Mononuclear cell (primary cell): ENCODE measurements at regions not wholly inside any gene's neighbourhood (a gene's known extent, or its start where the extent isn't known, plus 50 kb on each side); places are given as distances from the start of the nearest gene placed in this dataset.
"Not testable (repeated sequence)": the region's sequence is repeated elsewhere in the genome, so short reads cannot be mapped to it uniquely, and the experiment has no call there.

Experiments used
- H3K27me3 ChIP-seq: 2 replicates; pipeline ENCODE4 v1.6.0; 2011; ENCODE audit warnings: low read length, control low read depth; ENCODE audit not compliant: insufficient read depth
- H3K4me1 ChIP-seq: 2 replicates; pipeline ENCODE4 v1.5.1; 2011; ENCODE audit warnings: mild to moderate bottlenecking, low read length, control low read depth; ENCODE audit not compliant: insufficient read depth
- H3K4me3 ChIP-seq: 2 replicates; pipeline ENCODE4 v1.5.1; 2011; ENCODE audit warnings: mild to moderate bottlenecking, low read length, moderate library complexity
- H3K9me3 ChIP-seq: 2 replicates; pipeline ENCODE4 v1.5.1; 2011; ENCODE audit warnings: low read depth, mild to moderate bottlenecking, control low read depth, low read length

DNA sequence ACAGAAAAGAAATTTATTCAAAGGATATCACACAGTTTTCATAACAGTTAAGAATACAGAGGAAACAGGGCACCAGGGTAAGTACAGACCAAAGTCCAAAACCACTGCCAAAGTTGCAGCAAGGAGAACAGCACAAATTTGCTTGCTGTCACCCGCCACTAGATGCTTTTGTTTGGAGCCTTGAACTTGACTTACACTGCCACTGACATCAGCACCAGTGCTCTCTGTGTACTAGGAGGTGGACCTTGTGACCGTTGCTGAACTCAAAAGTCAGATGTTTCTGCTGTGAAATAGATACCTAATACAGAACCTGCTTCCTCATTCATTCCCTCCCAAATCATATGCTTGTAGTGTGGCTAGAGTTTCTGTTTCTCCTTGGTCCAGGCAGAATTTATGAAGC is 578.3 kb upstream of the TMEFF2 start:
- Histone ChIP-seq H3K27me3 (no peaks in the 10 kb centered on the region), H3K9me3 (no peaks in the 10 kb centered on the region), H3K4me3 (no peak overlapping the region), H3K4me1 (no peaks in the 10 kb centered on the region)

DNA sequence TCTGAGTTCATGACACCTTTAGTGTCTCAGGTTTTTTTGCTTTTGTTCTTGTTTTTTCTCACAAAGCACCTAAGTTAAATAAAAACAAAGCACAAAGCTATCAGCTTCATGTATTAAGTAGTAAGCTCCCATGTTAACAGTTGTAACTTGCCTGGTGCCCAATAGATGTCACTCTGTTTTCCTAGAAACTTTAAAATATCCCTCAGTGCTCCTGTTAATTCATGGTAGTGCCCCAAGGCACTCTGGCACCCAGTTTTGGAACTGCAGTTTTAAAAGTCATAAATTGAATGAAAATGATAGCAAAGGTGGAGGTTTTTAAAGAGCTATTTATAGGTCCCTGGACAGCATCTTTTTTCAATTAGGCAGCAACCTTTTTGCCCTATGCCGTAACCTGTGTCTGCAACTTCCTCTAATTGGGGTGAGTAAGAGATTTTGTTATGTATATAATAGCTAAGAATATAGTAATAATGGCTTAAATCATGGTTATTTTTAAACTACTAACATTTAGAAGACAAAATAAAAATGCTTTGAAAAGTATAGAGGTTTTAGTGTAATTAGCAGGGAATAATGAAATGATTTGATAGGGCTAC is 555.0 kb upstream of the TMEFF2 start:
- Histone ChIP-seq H3K27me3 (no peaks in the 10 kb centered on the region), H3K4me1 (no peaks in the 10 kb centered on the region), H3K9me3 (no peaks in the 10 kb centered on the region), H3K4me3 (no peak overlapping the region)

DNA sequence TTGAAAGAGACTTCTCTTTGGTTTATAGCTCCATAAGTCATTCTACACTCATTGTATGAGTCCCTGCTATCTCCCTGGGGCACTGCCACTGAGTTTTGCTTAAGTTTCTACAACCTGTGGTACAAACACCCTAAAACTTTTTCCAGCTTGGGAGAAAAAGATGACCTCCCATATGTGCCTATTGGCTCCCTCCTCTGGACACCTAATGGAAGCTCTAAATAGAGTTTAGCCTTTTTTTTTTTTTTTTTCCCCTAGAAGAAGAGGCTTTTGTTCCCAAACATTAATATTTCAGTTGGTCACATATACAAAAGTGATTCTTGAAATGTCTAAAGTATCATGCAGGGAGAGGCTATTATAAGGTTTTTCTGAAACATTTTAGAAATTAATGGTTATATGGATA is 547.2 kb upstream of the TMEFF2 start:
- H3K4me3 ChIP-seq = no peak overlapping the region
- H3K4me1 ChIP-seq = no peaks in the 10 kb centered on the region
- no peaks in the 10 kb centered on the region for H3K27me3 ChIP-seq
- peaks cover 13% of the 10 kb centered on the region for H3K9me3 ChIP-seq

DNA sequence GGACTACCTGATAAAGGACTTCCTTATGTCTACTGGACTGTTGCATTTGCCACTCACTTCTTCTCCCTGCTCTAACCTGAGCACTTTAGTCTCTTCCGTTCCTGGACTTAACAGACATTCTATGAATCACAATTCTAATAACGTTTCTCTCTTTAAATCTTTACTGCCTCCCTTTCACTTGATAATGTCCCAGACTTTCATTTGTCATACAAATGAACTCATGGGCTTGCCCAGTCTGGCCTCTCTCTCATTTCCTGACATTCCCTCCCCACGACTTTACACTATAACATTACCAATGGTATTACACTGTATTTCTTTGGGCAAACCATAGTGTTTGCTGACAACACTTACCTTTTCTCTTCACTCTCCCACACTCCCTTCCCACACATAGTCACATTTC is 540.7 kb upstream of the TMEFF2 start:
- H3K4me1 ChIP-seq = no peaks in the 10 kb centered on the region
- H3K9me3 ChIP-seq = peaks cover 9% of the 10 kb centered on the region
- no peaks in the 10 kb centered on the region for H3K27me3 ChIP-seq
- H3K4me3 ChIP-seq = no peak overlapping the region

DNA sequence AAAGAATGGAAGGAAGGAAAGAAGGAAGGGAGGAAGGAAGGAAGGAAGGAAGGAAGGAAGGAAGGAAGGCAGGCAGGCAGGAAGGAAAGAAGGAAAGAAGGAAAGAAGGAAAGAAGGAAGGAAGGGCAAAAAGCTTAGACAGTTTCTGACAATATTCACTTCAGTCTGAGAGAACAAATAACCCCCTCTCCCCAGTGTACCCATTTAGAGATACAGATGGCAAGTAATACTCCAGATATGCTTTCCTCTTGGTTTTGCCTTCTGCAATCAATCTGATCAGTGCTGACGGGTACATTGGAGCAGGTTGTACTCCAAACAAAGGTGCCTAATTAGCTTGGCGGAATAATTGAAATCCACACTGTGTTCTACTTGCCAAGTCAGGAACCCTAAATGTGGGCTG is 534.6 kb upstream of the TMEFF2 start:
- Histone ChIP-seq H3K4me3 (no peak overlapping the region), H3K4me1 (no peaks in the 10 kb centered on the region), H3K27me3 (no peaks in the 10 kb centered on the region), H3K9me3 (no peaks in the 10 kb centered on the region)

- Histone ChIP-seq H3K4me3 (no peak overlapping the region), H3K27me3 (no peaks in the 10 kb centered on the region), H3K9me3 (no peaks in the 10 kb centered on the region), H3K4me1 (no peaks in the 10 kb centered on the region)
Measured at GRCh38 chr2:192725991-192726390, 531.3 kb upstream of the TMEFF2 start.

GRCh38 chr2:192719629-192720028 is 524.9 kb upstream of the TMEFF2 start:
- Histone ChIP-seq H3K27me3 (no peaks in the 10 kb centered on the region), H3K4me3 (no peak overlapping the region), H3K9me3 (no peaks in the 10 kb centered on the region), H3K4me1 (no peaks in the 10 kb centered on the region)

DNA sequence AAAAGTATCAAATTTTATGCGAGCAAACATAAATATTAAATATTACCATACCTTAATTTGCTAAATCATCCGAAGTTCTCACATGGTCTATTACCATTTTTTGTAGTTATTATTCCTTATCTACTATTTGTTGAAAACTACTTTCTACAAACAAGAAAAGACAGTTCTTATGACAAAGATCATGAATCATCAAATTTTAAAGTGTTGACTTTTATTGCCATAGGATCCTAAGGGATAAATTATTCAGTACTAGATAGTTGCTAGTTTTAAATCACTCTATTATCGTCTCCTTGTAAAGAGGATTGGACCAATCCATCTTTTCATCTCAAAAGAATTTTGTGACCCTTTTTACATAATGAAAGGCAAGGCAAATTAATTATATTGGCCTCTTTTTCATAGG is 523.6 kb upstream of the TMEFF2 start:
- Histone ChIP-seq H3K27me3 (no peaks in the 10 kb centered on the region), H3K4me1 (no peaks in the 10 kb centered on the region), H3K4me3 (no peak overlapping the region), H3K9me3 (no peaks in the 10 kb centered on the region)

- H3K27me3 ChIP-seq = no peaks in the 10 kb centered on the region
- H3K9me3 ChIP-seq = no peaks in the 10 kb centered on the region
- H3K4me3 ChIP-seq = no peak overlapping the region
- H3K4me1 ChIP-seq = no peaks in the 10 kb centered on the region
Measured at GRCh38 chr2:192700934-192701333, 506.2 kb upstream of the TMEFF2 start.

DNA sequence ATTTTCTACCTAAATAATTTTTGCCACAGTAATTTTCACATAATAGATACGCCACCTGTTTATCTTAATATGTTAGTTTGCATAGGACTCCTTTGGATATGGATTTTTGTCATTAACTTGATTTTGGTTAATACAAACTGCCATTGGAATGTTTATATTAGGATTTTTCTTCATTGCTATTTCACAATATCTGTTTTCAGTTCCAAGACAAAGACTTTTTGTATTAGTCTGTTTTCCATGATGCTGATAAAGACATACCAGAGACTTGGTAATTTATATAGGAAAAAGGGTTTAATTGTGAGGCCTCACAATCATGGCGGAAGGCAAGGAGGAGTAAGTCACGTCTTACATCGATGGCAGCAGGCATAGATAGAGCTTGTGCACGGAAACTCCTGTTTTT is 503.1 kb upstream of the TMEFF2 start:
- no peaks in the 10 kb centered on the region for H3K9me3 ChIP-seq
- no peaks in the 10 kb centered on the region for H3K4me1 ChIP-seq
- no peaks in the 10 kb centered on the region for H3K27me3 ChIP-seq
- no peak overlapping the region for H3K4me3 ChIP-seq

DNA sequence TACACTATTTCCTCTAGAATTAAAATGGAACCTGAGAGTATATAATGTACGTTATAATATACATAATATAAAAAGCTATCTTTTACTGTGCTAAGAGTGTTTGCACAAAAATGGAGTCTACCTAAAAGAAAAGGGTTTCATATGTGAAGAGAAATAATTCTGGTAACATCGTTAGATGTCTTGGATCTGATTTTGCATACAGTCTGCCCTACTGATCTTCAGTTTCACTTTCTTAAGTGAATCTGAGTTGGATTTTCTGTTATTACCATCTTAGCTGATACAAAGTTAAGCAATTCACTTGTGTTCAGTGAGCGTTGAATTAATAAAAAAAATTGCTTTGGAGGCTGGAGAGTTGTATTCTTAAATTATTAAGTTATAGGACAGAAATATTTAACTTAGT is 502.1 kb upstream of the TMEFF2 start:
- no peaks in the 10 kb centered on the region for H3K4me1 ChIP-seq
- no peak overlapping the region for H3K4me3 ChIP-seq
- no peaks in the 10 kb centered on the region for H3K9me3 ChIP-seq
- no peaks in the 10 kb centered on the region for H3K27me3 ChIP-seq

DNA sequence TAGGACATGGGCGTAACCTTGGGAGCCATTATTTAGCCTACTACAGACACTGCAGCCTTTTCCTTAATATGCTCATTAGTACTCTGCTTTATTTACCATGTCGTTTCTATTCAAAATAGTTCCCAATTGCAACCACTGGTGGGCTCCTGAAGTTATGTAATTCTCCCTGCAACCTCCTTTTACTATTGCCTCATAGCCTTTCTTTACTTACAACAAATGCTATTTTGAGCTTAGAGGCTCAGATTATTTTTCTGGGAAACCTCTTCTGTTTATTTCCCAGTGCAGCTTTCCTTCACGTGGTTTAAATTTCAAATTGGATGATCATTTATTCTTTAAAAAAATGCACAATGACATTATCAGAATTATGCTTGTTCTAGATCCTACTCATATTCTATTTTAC is 492.3 kb upstream of the TMEFF2 start:
- Histone ChIP-seq H3K4me1 (no peaks in the 10 kb centered on the region), H3K9me3 (no peaks in the 10 kb centered on the region), H3K4me3 (no peak overlapping the region), H3K27me3 (no peaks in the 10 kb centered on the region)

DNA sequence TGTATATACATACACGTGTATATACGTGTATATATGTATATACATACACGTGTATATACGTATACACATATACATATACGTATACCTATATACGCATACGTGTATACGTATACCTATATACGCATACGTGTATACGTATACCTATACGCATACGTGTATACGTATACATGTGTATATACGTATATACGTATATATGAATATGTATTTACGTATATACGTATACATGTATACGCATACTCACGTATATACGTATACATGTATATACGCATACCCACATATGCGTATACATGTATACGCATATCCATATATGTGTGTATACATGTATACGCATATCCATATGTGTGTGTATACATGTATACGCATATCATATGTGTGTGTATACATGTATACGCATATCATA is 487.8 kb upstream of the TMEFF2 start:
- not testable (repeated sequence) for H3K9me3 ChIP-seq, H3K27me3 ChIP-seq, H3K4me1 ChIP-seq

GRCh38 chr2:192675681-192676080 is 480.9 kb upstream of the TMEFF2 start:
- Histone ChIP-seq H3K4me1 (no peaks in the 10 kb centered on the region), H3K4me3 (no peak overlapping the region), H3K27me3 (no peaks in the 10 kb centered on the region), H3K9me3 (no peaks in the 10 kb centered on the region)

More for the DNA sequence above, 487.8 kb upstream of the TMEFF2 start:
- not testable (repeated sequence) for H3K4me3 ChIP-seq

- Histone ChIP-seq H3K27me3 (no peaks in the 10 kb centered on the region), H3K4me3 (no peak overlapping the region), H3K9me3 (no peaks in the 10 kb centered on the region), H3K4me1 (no peaks in the 10 kb centered on the region)
Measured at GRCh38 chr2:192669505-192670091, 474.9 kb upstream of the TMEFF2 start.

- H3K27me3 ChIP-seq, H3K4me3 ChIP-seq, H3K4me1 ChIP-seq, H3K9me3 ChIP-seq: not testable (repeated sequence)
Measured at GRCh38 chr2:192660555-192660954, 465.8 kb upstream of the TMEFF2 start.
